Mucosa of descending colon (tissue), 3 donors: ENCODE measurements at regions not wholly inside any gene's neighbourhood (a gene's known extent, or its start where the extent isn't known, plus 50 kb on each side); places are given as distances from the start of the nearest gene placed in this dataset.
"Not testable (repeated sequence)": the region's sequence is repeated elsewhere in the genome, so short reads cannot be mapped to it uniquely, and the experiment has no call there.

ENCODE experiments used
- ATAC-seq: fragments of 200-7000 bp; cut with Tn5 transposase; one replicate; pipeline ENCODE4 v1.9.1; 2020; ENCODE audit warnings: mild to moderate bottlenecking, moderate library complexity
- DNase-seq, 3 donors: peaks; one replicate each; pipeline ENCODE4 v3.0.0-alpha.2; 2020
- H3K36me3 ChIP-seq: fragments of 200-600 bp; one replicate; pipeline ENCODE4 v1.8.0; 2021; ENCODE audit warnings: low read depth, mild to moderate bottlenecking
- H3K4me1 ChIP-seq: fragments of 200-600 bp; one replicate; pipeline ENCODE4 v1.8.0; 2021; ENCODE audit warnings: low read depth, mild to moderate bottlenecking
- H3K4me3 ChIP-seq: fragments of 200-600 bp; one replicate; pipeline ENCODE4 v1.8.0; 2021; ENCODE audit warnings: mild to moderate bottlenecking
- H3K9me3 ChIP-seq: fragments of 200-600 bp; one replicate; pipeline ENCODE4 v1.8.0; 2021; ENCODE audit warnings: mild to moderate bottlenecking
- CTCF ChIP-seq: fragments of 200-600 bp; IDR thresholded peaks from one replicate; pipeline ENCODE4 v1.8.0; 2022; ENCODE audit warnings: antibody characterized with exemption, mild to moderate bottlenecking
- intact Hi-C, 2 donors: fragments of 100-400 bp; cut with DNase I in 1 of 2; cut with micrococcal nuclease in 1 of 2; formaldehyde crosslinking; loops; one replicate each; pipeline versions ENCODE4 v1.11.0 to v1.11.1; 2022; cut with DNase I, micrococcal nuclease
- donor health status: DM: no; HTN: no; CAD: no; lungs with moderate emphysema.
- donor health status: DM: no; HTN: no; CAD: no.
- donor health status: DM: no; HTN: yes; CAD: no.

- H3K4me1 ChIP-seq: no peaks in the 10 kb centered on the region
- ATAC-seq (no peak), DNase-seq (no peak)
- no peak overlapping the region for H3K4me3 ChIP-seq
- no peak for TF ChIP-seq CTCF
- intact Hi-C loops: no loop called here
- no peaks in the 10 kb centered on the region for H3K36me3 ChIP-seq
- H3K9me3 ChIP-seq: peaks cover 4% of the 10 kb centered on the region
These were observed 269.3 kb upstream of the GULP1 start for GRCh38 chr2:188022389-188022788.

- Histone ChIP-seq H3K4me1 (no peaks in the 10 kb centered on the region), H3K9me3 (peaks cover 4% of the 10 kb centered on the region), H3K4me3 (no peak overlapping the region), H3K36me3 (no peaks in the 10 kb centered on the region)
- intact Hi-C loops: no loop called here
- DNase-seq: no peak
- TF ChIP-seq CTCF: no peak
- no peak for ATAC-seq
These were observed 268.6 kb upstream of the GULP1 start for GRCh38 chr2:188023035-188023434.

GRCh38 chr2:188024811-188025210 is 266.9 kb upstream of the GULP1 start:
- intact Hi-C loops: no loop called here
- no peak for ATAC-seq
- Histone ChIP-seq H3K4me1 (no peaks in the 10 kb centered on the region), H3K4me3 (no peak overlapping the region), H3K9me3 (peaks cover 3% of the 10 kb centered on the region), H3K36me3 (no peaks in the 10 kb centered on the region)
- DNase-seq: no peak
- TF ChIP-seq CTCF: no peak

GRCh38 chr2:188028739-188029138 is 262.9 kb upstream of the GULP1 start:
- TF ChIP-seq CTCF: no peak
- Histone ChIP-seq H3K9me3 (no peaks in the 10 kb centered on the region), H3K4me3 (no peak overlapping the region), H3K4me1 (no peaks in the 10 kb centered on the region), H3K36me3 (no peaks in the 10 kb centered on the region)
- no peak for DNase-seq
- no peak for ATAC-seq
- intact Hi-C loops: no loop called here

GRCh38 chr2:188032306-188032705 is 259.4 kb upstream of the GULP1 start:
- Histone ChIP-seq H3K4me1 (no peaks in the 10 kb centered on the region), H3K36me3 (no peaks in the 10 kb centered on the region), H3K4me3 (no peak overlapping the region), H3K9me3 (no peaks in the 10 kb centered on the region)
- ATAC-seq: no peak
- intact Hi-C loops: no loop called here
- no peak for DNase-seq
- no peak for TF ChIP-seq CTCF

GRCh38 chr2:188032786-188033185 is 258.9 kb upstream of the GULP1 start:
- intact Hi-C loops: no loop called here
- no peak for TF ChIP-seq CTCF
- DNase-seq: no peak
- no peaks in the 10 kb centered on the region for H3K4me1 ChIP-seq
- no peak for ATAC-seq
- no peak overlapping the region for H3K4me3 ChIP-seq
- H3K36me3 ChIP-seq: no peaks in the 10 kb centered on the region
- no peaks in the 10 kb centered on the region for H3K9me3 ChIP-seq

GRCh38 chr2:188033240-188033639 is 258.4 kb upstream of the GULP1 start:
- H3K36me3 ChIP-seq, H3K4me3 ChIP-seq, DNase-seq, ATAC-seq, H3K9me3 ChIP-seq, intact Hi-C loops, H3K4me1 ChIP-seq: not testable (repeated sequence)

GRCh38 chr2:188034102-188034501 is 257.6 kb upstream of the GULP1 start:
- H3K4me1 ChIP-seq, H3K36me3 ChIP-seq, DNase-seq, intact Hi-C loops, ATAC-seq, H3K4me3 ChIP-seq, H3K9me3 ChIP-seq: not testable (repeated sequence)

- H3K4me3 ChIP-seq, H3K4me1 ChIP-seq, DNase-seq, H3K36me3 ChIP-seq, ATAC-seq, intact Hi-C loops, H3K9me3 ChIP-seq: not testable (repeated sequence)
These were observed 256.3 kb upstream of the GULP1 start for GRCh38 chr2:188035377-188035776.
